Ascending aorta (tissue), 2 donors: ENCODE measurements at regions not wholly inside any gene's neighbourhood (a gene's known extent, or its start where the extent isn't known, plus 50 kb on each side); places are given as distances from the start of the nearest gene placed in this dataset.

ENCODE experiments used
- DNase-seq, 2 donors: peaks; one replicate each; pipeline ENCODE4 v3.0.0-alpha.2; 2019; ENCODE audit warnings: low spot score in 2 of 2
- H3K27ac ChIP-seq, 2 donors: fragments of 200-600 bp; sonication (generic); one replicate each; pipeline ENCODE4 v1.5.1; 2016 to 2017; ENCODE audit warnings: mild to moderate bottlenecking in 1 of 2
- H3K27me3 ChIP-seq: fragments of 200-600 bp; sonication (generic); one replicate; pipeline ENCODE4 v1.5.1; 2017
- H3K36me3 ChIP-seq, 2 donors: fragments of 200-600 bp; sonication (generic); one replicate each; pipeline ENCODE4 v1.5.1; 2016
- H3K4me1 ChIP-seq, 2 donors: fragments of 200-600 bp; sonication (generic); one replicate each; pipeline ENCODE4 v1.5.1; 2016 to 2017; ENCODE audit warnings: mild to moderate bottlenecking in 1 of 2
- H3K4me3 ChIP-seq, 2 donors: fragments of 200-600 bp; sonication (generic); one replicate each; pipeline ENCODE4 v1.5.1; 2016 to 2017; ENCODE audit warnings: mild to moderate bottlenecking in 1 of 2
- H3K9me3 ChIP-seq, 2 donors: fragments of 200-600 bp; sonication (generic); one replicate each; pipeline ENCODE4 v1.5.1; 2016
- intact Hi-C: fragments of 100-400 bp; cut with DNase I; formaldehyde crosslinking; loops from one replicate; pipeline ENCODE4 v1.15.1; 2023
- TF ChIP-seq, protein P1 (sequence below), 3 experiments: fragments of 200-600 bp in 2 of 3; fragments of 450-650 bp in 1 of 3; sonication (generic) in 2 of 3; IDR thresholded peaks; one replicate each; pipeline ENCODE4 v1.5.1; 2016 to 2019; ENCODE audit warnings: antibody characterized with exemption in 3 of 3, mild to moderate bottlenecking in 1 of 3, moderate library complexity in 1 of 3

DNA sequence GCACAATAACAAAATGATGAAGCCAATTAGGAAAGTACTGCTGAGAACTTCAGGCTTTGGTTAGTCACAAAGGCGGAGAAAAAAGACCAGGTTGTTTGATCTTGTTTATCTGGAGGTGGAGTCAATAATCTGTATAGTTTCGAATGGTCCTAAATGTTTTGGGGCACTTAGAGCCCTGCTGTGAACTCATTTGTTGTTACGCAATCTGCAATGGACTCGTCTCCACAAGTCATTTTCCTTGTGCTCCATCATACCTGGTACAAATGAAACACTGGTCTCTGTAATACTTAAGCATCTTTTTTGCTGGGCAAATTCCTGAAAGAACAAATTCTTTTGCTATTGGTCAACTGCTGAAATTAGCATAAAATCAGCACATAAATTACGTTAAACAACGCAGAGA lies 430.5 kb downstream of the GATA3 start:
- no peak overlapping the region for H3K4me3 ChIP-seq
- no peaks in the 10 kb centered on the region for H3K36me3 ChIP-seq
- intact Hi-C loops: no loop called here
- DNase-seq: no peak
- no peaks in the 10 kb centered on the region for H3K27me3 ChIP-seq
- TF ChIP-seq, protein P1, sequence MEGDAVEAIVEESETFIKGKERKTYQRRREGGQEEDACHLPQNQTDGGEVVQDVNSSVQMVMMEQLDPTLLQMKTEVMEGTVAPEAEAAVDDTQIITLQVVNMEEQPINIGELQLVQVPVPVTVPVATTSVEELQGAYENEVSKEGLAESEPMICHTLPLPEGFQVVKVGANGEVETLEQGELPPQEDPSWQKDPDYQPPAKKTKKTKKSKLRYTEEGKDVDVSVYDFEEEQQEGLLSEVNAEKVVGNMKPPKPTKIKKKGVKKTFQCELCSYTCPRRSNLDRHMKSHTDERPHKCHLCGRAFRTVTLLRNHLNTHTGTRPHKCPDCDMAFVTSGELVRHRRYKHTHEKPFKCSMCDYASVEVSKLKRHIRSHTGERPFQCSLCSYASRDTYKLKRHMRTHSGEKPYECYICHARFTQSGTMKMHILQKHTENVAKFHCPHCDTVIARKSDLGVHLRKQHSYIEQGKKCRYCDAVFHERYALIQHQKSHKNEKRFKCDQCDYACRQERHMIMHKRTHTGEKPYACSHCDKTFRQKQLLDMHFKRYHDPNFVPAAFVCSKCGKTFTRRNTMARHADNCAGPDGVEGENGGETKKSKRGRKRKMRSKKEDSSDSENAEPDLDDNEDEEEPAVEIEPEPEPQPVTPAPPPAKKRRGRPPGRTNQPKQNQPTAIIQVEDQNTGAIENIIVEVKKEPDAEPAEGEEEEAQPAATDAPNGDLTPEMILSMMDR (IDR thresholded peaks at IDR 0.05): no peak
- no peaks in the 10 kb centered on the region for H3K4me1 ChIP-seq
- no peaks in the 10 kb centered on the region for H3K9me3 ChIP-seq
- H3K27ac ChIP-seq: no peak overlapping the region

DNA sequence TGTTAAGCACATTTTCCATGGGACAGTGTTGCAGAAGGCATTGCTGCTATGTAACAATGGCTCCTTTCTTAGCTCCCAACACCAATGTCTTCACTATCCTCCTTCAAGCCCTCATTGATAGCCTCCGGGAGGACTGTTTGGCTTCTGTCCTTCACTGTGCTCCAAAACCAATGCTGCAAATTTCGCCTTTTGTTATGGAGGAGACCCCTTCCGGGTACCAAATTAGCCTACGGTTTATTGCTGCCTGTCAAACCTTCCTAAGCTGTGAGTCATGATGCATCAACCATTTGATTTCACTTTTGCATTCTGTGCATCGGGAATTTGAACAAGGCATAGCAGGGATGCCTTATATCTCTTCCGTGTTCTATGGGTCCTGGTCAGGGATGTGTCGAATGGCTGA lies 432.9 kb downstream of the GATA3 start:
- no peaks in the 10 kb centered on the region for H3K9me3 ChIP-seq

DNA sequence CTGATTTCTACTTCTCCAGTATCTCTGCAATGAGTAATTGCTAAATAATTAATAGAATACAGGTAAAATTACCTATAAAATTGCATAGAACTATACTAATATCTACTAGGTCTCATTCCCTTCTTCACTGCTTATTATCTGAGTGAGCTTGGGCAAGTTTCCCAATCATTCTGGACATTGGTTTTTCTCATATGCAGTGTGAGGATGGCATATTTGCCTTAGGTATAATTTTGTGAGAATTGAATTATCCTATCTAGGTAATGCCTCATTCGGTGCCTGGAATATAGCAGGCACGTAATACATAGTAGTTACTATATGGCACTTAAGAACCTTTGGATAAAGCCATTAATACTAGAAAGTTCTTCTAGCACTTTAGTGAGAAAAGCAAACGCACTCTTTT lies 434.7 kb downstream of the GATA3 start:
- TF ChIP-seq, protein P1 (IDR thresholded peaks at IDR 0.05): no peak
- Histone ChIP-seq H3K4me3 (no peak overlapping the region), H3K36me3 (no peaks in the 10 kb centered on the region), H3K27ac (no peak overlapping the region), H3K9me3 (no peaks in the 10 kb centered on the region), H3K4me1 (no peaks in the 10 kb centered on the region), H3K27me3 (no peaks in the 10 kb centered on the region)
- DNase-seq: no peak
- intact Hi-C loops: no loop called here

More for the DNA sequence above, 432.9 kb downstream of the GATA3 start:
- intact Hi-C loops: no loop called here
- no peaks in the 10 kb centered on the region for H3K27me3 ChIP-seq
- H3K36me3 ChIP-seq: no peaks in the 10 kb centered on the region
- DNase-seq: no peak
- no peaks in the 10 kb centered on the region for H3K4me1 ChIP-seq
- TF ChIP-seq, protein P1 (IDR thresholded peaks at IDR 0.05): no peak
- no peak overlapping the region for H3K27ac ChIP-seq
- H3K4me3 ChIP-seq: no peak overlapping the region

DNA sequence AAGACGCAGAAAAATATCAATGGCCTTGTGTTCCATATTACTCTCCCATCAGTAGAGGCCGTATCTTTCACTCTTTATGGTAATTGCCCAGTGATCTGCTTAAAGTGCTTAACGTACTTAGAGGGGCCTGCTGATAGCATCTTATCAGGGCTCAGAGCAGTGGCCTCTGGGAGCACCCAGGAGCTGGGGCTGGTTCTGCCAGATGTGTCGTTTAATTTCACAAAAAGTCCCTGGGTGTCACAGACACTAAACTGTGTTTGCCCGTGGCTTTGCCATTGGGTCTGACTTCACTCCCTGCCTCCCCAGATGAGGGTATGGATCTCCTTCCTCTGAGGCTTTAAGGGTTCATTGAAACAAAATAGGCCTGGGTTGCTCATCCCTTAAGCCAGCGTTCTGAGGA lies 435.3 kb downstream of the GATA3 start:
- Histone ChIP-seq H3K27ac (no peak overlapping the region), H3K9me3 (no peaks in the 10 kb centered on the region), H3K4me1 (no peaks in the 10 kb centered on the region), H3K4me3 (no peak overlapping the region), H3K27me3 (no peaks in the 10 kb centered on the region), H3K36me3 (no peaks in the 10 kb centered on the region)
- intact Hi-C loops: no loop called here
- TF ChIP-seq, protein P1 (IDR thresholded peaks at IDR 0.05): no peak
- no peak for DNase-seq

DNA sequence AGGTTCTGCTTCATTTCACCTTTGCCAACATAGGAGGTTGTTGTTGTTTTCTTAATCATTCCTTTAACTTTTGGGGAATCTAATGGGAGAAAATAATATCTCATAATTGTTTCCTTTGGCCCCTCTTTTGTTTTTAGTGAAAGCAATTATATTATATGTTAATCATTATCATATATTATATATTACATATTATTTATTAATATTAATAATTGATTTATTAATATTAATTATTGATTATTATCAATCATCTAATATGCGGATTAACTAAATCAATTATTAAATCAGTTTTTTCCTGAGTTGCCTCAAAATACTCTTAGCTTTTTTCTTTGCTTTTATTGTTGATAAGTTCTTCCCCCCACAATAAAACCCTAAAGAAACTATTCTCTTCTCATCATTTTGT lies 443.8 kb downstream of the GATA3 start:
- no peak overlapping the region for H3K27ac ChIP-seq
- H3K4me1 ChIP-seq: no peaks in the 10 kb centered on the region
- no peaks in the 10 kb centered on the region for H3K27me3 ChIP-seq
- TF ChIP-seq, protein P1 (IDR thresholded peaks at IDR 0.05): no peak
- no peaks in the 10 kb centered on the region for H3K9me3 ChIP-seq
- no peak overlapping the region for H3K4me3 ChIP-seq
- no peak for DNase-seq
- H3K36me3 ChIP-seq: no peaks in the 10 kb centered on the region
- intact Hi-C loops: no loop called here

DNA sequence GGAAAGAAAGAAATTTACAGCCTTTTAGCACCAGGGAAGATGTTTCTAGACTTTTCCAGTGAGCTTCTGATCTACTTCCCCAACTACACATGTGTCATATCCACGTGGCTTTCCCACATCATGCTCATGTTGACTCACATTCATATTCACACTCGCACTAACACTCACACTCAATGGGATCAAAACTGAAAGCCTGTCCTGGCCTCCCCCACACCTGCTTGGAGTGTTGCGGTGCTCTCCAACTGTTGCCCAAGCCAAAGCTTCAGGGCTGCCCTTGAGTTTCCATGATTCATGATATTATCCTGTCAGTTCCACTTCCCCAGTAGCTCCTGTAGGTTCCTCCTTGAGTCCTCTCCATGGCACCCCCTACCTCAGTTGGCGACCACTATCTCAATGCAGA lies 444.4 kb downstream of the GATA3 start:
- no peaks in the 10 kb centered on the region for H3K27me3 ChIP-seq
- no peaks in the 10 kb centered on the region for H3K9me3 ChIP-seq
- no peak overlapping the region for H3K27ac ChIP-seq
- no peaks in the 10 kb centered on the region for H3K4me1 ChIP-seq
- H3K4me3 ChIP-seq: no peak overlapping the region
- intact Hi-C loops: no loop called here
- H3K36me3 ChIP-seq: no peaks in the 10 kb centered on the region
- DNase-seq: no peak
- TF ChIP-seq, protein P1 (IDR thresholded peaks at IDR 0.05): no peak
